Liver (tissue), 8 donors: ENCODE measurements at regions not wholly inside any gene's neighbourhood (a gene's known extent, or its start where the extent isn't known, plus 50 kb on each side); places are given as distances from the start of the nearest gene placed in this dataset.

Source experiments
- DNase-seq: peaks from one replicate; pipeline ENCODE4 v3.0.0-alpha.2; 2017; ENCODE audit warnings: low spot score
- H3K27ac ChIP-seq, 2 donors: one replicate each; pipeline ENCODE4 v1.7.0; 2013; ENCODE audit warnings: inconsistent platforms in 2 of 2, low read length in 2 of 2, control low read depth in 1 of 2, low read depth in 1 of 2, mild to moderate bottlenecking in 1 of 2
- H3K27me3 ChIP-seq, 4 donors: one replicate each; pipeline versions ENCODE4 v1.6.1 to v1.7.0; 2013; ENCODE audit warnings: low read length in 3 of 4, inconsistent platforms in 1 of 4, mild to moderate bottlenecking in 1 of 4, moderate library complexity in 1 of 4; ENCODE audit not compliant: control insufficient read depth in 4 of 4, insufficient read depth in 4 of 4
- H3K36me3 ChIP-seq, 4 donors: one replicate each; pipeline versions ENCODE4 v1.6.1 to v1.7.0; 2013; ENCODE audit warnings: low read length in 3 of 4, mild to moderate bottlenecking in 3 of 4, low read depth in 1 of 4, moderate library complexity in 1 of 4; ENCODE audit not compliant: control insufficient read depth in 4 of 4, insufficient read depth in 3 of 4
- H3K4me1 ChIP-seq, 4 donors: one replicate each; pipeline versions ENCODE4 v1.6.1 to v1.7.0; 2013; ENCODE audit warnings: low read length in 3 of 4, mild to moderate bottlenecking in 3 of 4, moderate library complexity in 1 of 4; ENCODE audit not compliant: control insufficient read depth in 4 of 4, insufficient read depth in 4 of 4
- H3K4me3 ChIP-seq, 3 donors: one replicate each; pipeline versions ENCODE4 v1.6.1 to v1.7.0; 2013; ENCODE audit warnings: low read length in 3 of 3, control low read depth in 1 of 3, low read depth in 1 of 3, mild to moderate bottlenecking in 1 of 3
- H3K9ac ChIP-seq, 2 donors: one replicate each; pipeline ENCODE4 v1.7.0; 2013; ENCODE audit warnings: low read length in 2 of 2, mild to moderate bottlenecking in 2 of 2, moderate library complexity in 2 of 2, control low read depth in 1 of 2, low read depth in 1 of 2
- H3K9me3 ChIP-seq, 4 donors: one replicate each; pipeline versions ENCODE4 v1.6.1 to v1.7.0; 2013; ENCODE audit warnings: low read length in 3 of 4; ENCODE audit not compliant: control insufficient read depth in 4 of 4
- ATF3 ChIP-seq: IDR thresholded peaks from 2 replicates; pipeline ENCODE4 v1.6.1; 2016; ENCODE audit warnings: antibody characterized with exemption
- CTCF ChIP-seq: fragments of 150-350 bp; IDR thresholded peaks from 2 replicates; pipeline ENCODE4 v1.5.1; 2017; ENCODE audit warnings: improper control_type of control experiment, low read depth, low read length; ENCODE audit not compliant: missing input control
- EGR1 ChIP-seq, 2 donors: IDR thresholded peaks; 2 replicates each; pipeline ENCODE4 v1.6.1; 2016 to 2018; ENCODE audit warnings: antibody characterized with exemption in 2 of 2, low read depth in 2 of 2
- FOXA1 ChIP-seq: IDR thresholded peaks from 2 replicates; pipeline ENCODE4 v1.6.1; 2016; ENCODE audit warnings: antibody characterized with exemption
- FOXA2 ChIP-seq: IDR thresholded peaks from 2 replicates; pipeline ENCODE4 v1.6.1; 2016; ENCODE audit warnings: antibody characterized with exemption
- GABPA ChIP-seq, 2 donors: IDR thresholded peaks in 1 of 2; conservative IDR thresholded peaks in 1 of 2; 2 replicates each; pipeline ENCODE4 v1.6.1; 2016; ENCODE audit warnings: antibody characterized with exemption in 2 of 2, mild to moderate bottlenecking in 1 of 2, moderate library complexity in 1 of 2
- HNF4A ChIP-seq, 2 donors: conservative IDR thresholded peaks; 2 replicates each; pipeline ENCODE4 v1.6.1; 2016; ENCODE audit warnings: antibody characterized with exemption in 2 of 2, mild to moderate bottlenecking in 2 of 2
- HNF4G ChIP-seq: IDR thresholded peaks from 2 replicates; pipeline ENCODE4 v1.6.1; 2016; ENCODE audit warnings: antibody characterized with exemption
- JUND ChIP-seq, 2 donors: IDR thresholded peaks; 2 replicates each; pipeline ENCODE4 v1.6.1; 2016; ENCODE audit warnings: antibody characterized with exemption in 2 of 2
- MAX ChIP-seq: IDR thresholded peaks from 2 replicates; pipeline ENCODE4 v1.6.1; 2016; ENCODE audit warnings: antibody characterized with exemption
- NR2F2 ChIP-seq: IDR thresholded peaks from 2 replicates; pipeline ENCODE4 v1.6.1; 2016; ENCODE audit warnings: antibody characterized with exemption
- RAD21 ChIP-seq, 2 donors: IDR thresholded peaks; 2 replicates each; pipeline ENCODE4 v1.6.1; 2016; ENCODE audit warnings: antibody characterized with exemption in 2 of 2, mild to moderate bottlenecking in 2 of 2
- REST ChIP-seq: IDR thresholded peaks from 2 replicates; pipeline ENCODE4 v1.6.1; 2016; ENCODE audit warnings: antibody characterized with exemption, mild to moderate bottlenecking
- RXRA ChIP-seq, 2 donors: IDR thresholded peaks; 2 replicates each; pipeline ENCODE4 v1.6.1; 2017 to 2018; ENCODE audit warnings: antibody characterized with exemption in 2 of 2, mild to moderate bottlenecking in 1 of 2
- SP1 ChIP-seq: IDR thresholded peaks from 2 replicates; pipeline ENCODE4 v1.6.1; 2018; ENCODE audit warnings: antibody characterized with exemption, mild to moderate bottlenecking
- TAF1 ChIP-seq: conservative IDR thresholded peaks from 2 replicates; pipeline ENCODE4 v1.6.1; 2016; ENCODE audit warnings: antibody characterized with exemption, mild to moderate bottlenecking
- YY1 ChIP-seq: IDR thresholded peaks from 2 replicates; pipeline ENCODE4 v1.6.1; 2016; ENCODE audit warnings: antibody characterized with exemption, mild to moderate bottlenecking
- ZBTB33 ChIP-seq: IDR thresholded peaks from 2 replicates; pipeline ENCODE4 v1.6.1; 2016; ENCODE audit warnings: antibody characterized with exemption
- WGBS: extraction: QIAGEN DNeasy Blood & Tissue Kit; methylation state at CpG from one replicate; pipeline ENCODE4 v1.1.7; 2013; 5-methylcytosine and 5-hydroxymethylcytosine counted together
- donor health status: healthy.
- donor health status: healthy.
- donor health status: healthy.
- donor health status: healthy.
- donor health status: healthy.

GRCh38 chr16:73230651-73231050 lies 182.7 kb upstream of the ZFHX3 start:
- 65% methylated on average over 7 of the region's 7 CpGs for WGBS
- Histone ChIP-seq H3K4me1 (no peaks in the 10 kb centered on the region), H3K9me3 (no peaks in the 10 kb centered on the region), H3K27me3 (peaks cover 0 to 3% (median 0%) of the 10 kb centered on the region in 4 donors), H3K27ac (no peak overlapping the region), H3K36me3 (no peaks in the 10 kb centered on the region), H3K4me3 (no peak overlapping the region), H3K9ac (no peak overlapping the region)
- TF ChIP-seq NR2F2 (no peak), EGR1 (IDR thresholded peaks at IDR 0.05; ENCODE audit: low read depth in 2 of 2) (no peak), CTCF (no peak), REST (no peak), GABPA (IDR thresholded peaks at IDR 0.05 in 1 of 2, conservative IDR thresholded peaks at IDR 0.05 in 1 of 2) (no peak), SP1 (no peak), TAF1 (no peak), JUND (IDR thresholded peaks at IDR 0.05) (no peak), FOXA1 (no peak), MAX (no peak), ZBTB33 (no peak), ATF3 (no peak), HNF4G (no peak), HNF4A (conservative IDR thresholded peaks at IDR 0.05) (no peak), FOXA2 (no peak), YY1 (no peak), RXRA (IDR thresholded peaks at IDR 0.05) (no peak), RAD21 (IDR thresholded peaks at IDR 0.05) (no peak)
- no peak for DNase-seq
